SU-DHL-6 (cell line): ENCODE measurements at regions not wholly inside any gene's neighbourhood (a gene's known extent, or its start where the extent isn't known, plus 50 kb on each side); places are given as distances from the start of the nearest gene placed in this dataset.

Experiments used
- H2AFZ ChIP-seq: fragments of 200-600 bp; sonication (generic); 2 replicates; pipeline ENCODE4 v1.6.1; 2014; ENCODE audit warnings: low read depth, mild to moderate bottlenecking, moderate library complexity, mixed read lengths, antibody characterized with exemption, low read length; ENCODE audit not compliant: severe bottlenecking
- H3F3A ChIP-seq: fragments of 200-600 bp; shearing (Covaris generic); 2 replicates; pipeline ENCODE4 v1.6.0; 2016; ENCODE audit warnings: antibody characterized with exemption, mild to moderate bottlenecking; ENCODE audit not compliant: insufficient read depth
- H3K27ac ChIP-seq: fragments of 200-600 bp; sonication (generic); 2 replicates; pipeline ENCODE4 v1.5.1; 2016; ENCODE audit warnings: low read depth, mild to moderate bottlenecking, low read length, moderate library complexity, mixed read lengths
- H3K27me3 ChIP-seq: fragments of 200-600 bp; sonication (generic), shearing (Covaris generic); 2 replicates; pipeline ENCODE4 v1.6.0; 2014; ENCODE audit warnings: mild to moderate bottlenecking, low read length
- H3K36me3 ChIP-seq: fragments of 200-600 bp; sonication (generic); 2 replicates; pipeline ENCODE4 v1.6.1; 2014; ENCODE audit warnings: mild to moderate bottlenecking, low read length, mixed read lengths
- H3K4me2 ChIP-seq: fragments of 300-600, 200-600 bp; shearing (Covaris generic), sonication (generic); 2 replicates; pipeline ENCODE4 v1.6.0; 2014; ENCODE audit warnings: low read length, low read depth, mild to moderate bottlenecking; ENCODE audit not compliant: poor library complexity, severe bottlenecking
- H3K4me3 ChIP-seq: fragments of 200-600 bp; sonication (generic); 2 replicates; pipeline ENCODE4 v1.5.1; 2014; ENCODE audit warnings: antibody characterized with exemption, low read length, mild to moderate bottlenecking, mixed read lengths; ENCODE audit not compliant: insufficient read depth, poor library complexity, severe bottlenecking
- H3K79me2 ChIP-seq: fragments of 200-600 bp; sonication (generic); 2 replicates; pipeline ENCODE4 v1.6.1; 2014; ENCODE audit warnings: mild to moderate bottlenecking, low read length, moderate library complexity; ENCODE audit not compliant: insufficient read depth
- H3K9ac ChIP-seq: fragments of 200-600 bp; sonication (generic); 2 replicates; pipeline ENCODE4 v1.7.0; 2014; ENCODE audit warnings: mild to moderate bottlenecking, low read length
- H3K9me2 ChIP-seq: fragments of 200-600 bp; sonication (generic); replicated peaks from 2 replicates; pipeline ENCODE4 v1.6.1; 2014; ENCODE audit warnings: low read length; ENCODE audit not compliant: insufficient read depth
- H3K9me3 ChIP-seq: fragments of 200-600 bp; sonication (generic); 2 replicates; pipeline ENCODE4 v1.6.1; 2014; ENCODE audit warnings: low read length, mixed read lengths; ENCODE audit not compliant: insufficient read depth
- H4K20me1 ChIP-seq: fragments of 200-600 bp; sonication (generic); 2 replicates; pipeline ENCODE4 v1.6.1; 2014; ENCODE audit warnings: low read depth, mild to moderate bottlenecking, antibody characterized with exemption, low read length, moderate library complexity, mixed read lengths
- CTCF ChIP-seq: fragments of 200-600 bp; sonication (generic); IDR thresholded peaks from one replicate; pipeline ENCODE4 v1.5.1; 2017; ENCODE audit warnings: antibody characterized with exemption, mild to moderate bottlenecking, low read length, moderate library complexity; ENCODE audit not compliant: insufficient read depth, poor library complexity, severe bottlenecking
- EZH2phosphoT487 ChIP-seq: fragments of 200-600 bp; sonication (generic), shearing (Covaris generic); conservative IDR thresholded peaks from 2 replicates; pipeline ENCODE4 v1.6.1; 2018; ENCODE audit warnings: mild to moderate bottlenecking, antibody characterized with exemption, low read length, moderate library complexity, mixed read lengths

- no peaks in the 10 kb centered on the region for H3F3A ChIP-seq
- H3K4me2 ChIP-seq = no peak overlapping the region
- no peak overlapping the region for H3K4me3 ChIP-seq
- H3K79me2 ChIP-seq = no peaks in the 10 kb centered on the region
- H4K20me1 ChIP-seq = no peaks in the 10 kb centered on the region
- H3K9me3 ChIP-seq = no peaks in the 10 kb centered on the region
- H3K9ac ChIP-seq = no peak overlapping the region
- no peak overlapping the region for H3K27ac ChIP-seq
- no peak overlapping the region for H2AFZ ChIP-seq
- no peaks in the 10 kb centered on the region for H3K27me3 ChIP-seq
- TF ChIP-seq EZH2phosphoT487 (no peak), CTCF (no peak)
- no peaks in the 10 kb centered on the region for H3K9me2 ChIP-seq
- H3K36me3 ChIP-seq = no peaks in the 10 kb centered on the region
These were observed 311.3 kb downstream of the FAM72C start for GRCh38 chr1:143660354-143660941.

- TF ChIP-seq CTCF (no peak), EZH2phosphoT487 (no peak)
- H3K4me3 ChIP-seq = no peak overlapping the region
- no peak overlapping the region for H2AFZ ChIP-seq
- H3K27me3 ChIP-seq = no peaks in the 10 kb centered on the region
- H3K36me3 ChIP-seq = no peaks in the 10 kb centered on the region
- no peaks in the 10 kb centered on the region for H3K9me2 ChIP-seq
- H3K9ac ChIP-seq = no peak overlapping the region
- no peaks in the 10 kb centered on the region for H3F3A ChIP-seq
- H3K27ac ChIP-seq = no peak overlapping the region
- no peak overlapping the region for H3K4me2 ChIP-seq
- H3K79me2 ChIP-seq = no peaks in the 10 kb centered on the region
- H4K20me1 ChIP-seq = no peaks in the 10 kb centered on the region
- H3K9me3 ChIP-seq = no peaks in the 10 kb centered on the region
These were observed 318.4 kb downstream of the FAM72C start for GRCh38 chr1:143653429-143653802.

GRCh38 chr1:143652744-143653428 lies 318.9 kb downstream of the FAM72C start:
- Histone ChIP-seq H3K4me3 (no peak overlapping the region), H2AFZ (no peak overlapping the region), H3F3A (no peaks in the 10 kb centered on the region), H3K9ac (no peak overlapping the region), H3K79me2 (no peaks in the 10 kb centered on the region), H3K9me3 (no peaks in the 10 kb centered on the region), H4K20me1 (no peaks in the 10 kb centered on the region), H3K9me2 (no peaks in the 10 kb centered on the region), H3K4me2 (no peak overlapping the region), H3K27me3 (no peaks in the 10 kb centered on the region), H3K27ac (no peak overlapping the region), H3K36me3 (no peaks in the 10 kb centered on the region)
- no peak for TF ChIP-seq EZH2phosphoT487
- no peak for TF ChIP-seq CTCF
